Lung (tissue), 11 donors: ENCODE measurements at regions not wholly inside any gene's neighbourhood (a gene's known extent, or its start where the extent isn't known, plus 50 kb on each side); places are given as distances from the start of the nearest gene placed in this dataset.

Experiments
- ATAC-seq: fragments of 200-7000 bp; cut with Tn5 transposase; one replicate; pipeline ENCODE4 v1.9.1; 2020; ENCODE audit warnings: moderate number of reproducible peaks; ENCODE audit not compliant: insufficient read depth, low FRiP score
- DNase-seq, 3 donors: peaks; one replicate each; pipeline ENCODE4 v3.0.0-alpha.2; 2013 to 2017
- H3K27ac ChIP-seq, 2 donors: one replicate each; pipeline ENCODE4 v1.5.1; 2013; ENCODE audit warnings: mild to moderate bottlenecking in 2 of 2, moderate library complexity in 2 of 2, control low read depth in 1 of 2, inconsistent platforms in 1 of 2, low read depth in 1 of 2, low read length in 1 of 2
- H3K27me3 ChIP-seq, 3 donors: one replicate each; pipeline ENCODE4 v1.5.1; 2013; ENCODE audit warnings: low read length in 2 of 3; ENCODE audit not compliant: control insufficient read depth in 3 of 3, insufficient read depth in 3 of 3
- H3K36me3 ChIP-seq, 4 donors: one replicate each; pipeline ENCODE4 v1.5.1; 2013; ENCODE audit warnings: low read length in 4 of 4, mild to moderate bottlenecking in 1 of 4, moderate library complexity in 1 of 4; ENCODE audit not compliant: control insufficient read depth in 4 of 4, insufficient read depth in 4 of 4
- H3K4me1 ChIP-seq, 5 donors: one replicate each; pipeline ENCODE4 v1.5.1; 2013; ENCODE audit warnings: low read length in 5 of 5, mild to moderate bottlenecking in 2 of 5, moderate library complexity in 1 of 5; ENCODE audit not compliant: control insufficient read depth in 5 of 5, insufficient read depth in 5 of 5
- H3K4me3 ChIP-seq: one replicate; pipeline ENCODE4 v1.5.1; 2013; ENCODE audit warnings: mild to moderate bottlenecking, control low read depth, moderate library complexity
- H3K9ac ChIP-seq, 2 donors: one replicate each; pipeline ENCODE4 v1.5.1; 2013; ENCODE audit warnings: low read length in 2 of 2, control low read depth in 1 of 2; ENCODE audit not compliant: insufficient read depth in 1 of 2
- H3K9me3 ChIP-seq, 4 donors: one replicate each; pipeline ENCODE4 v1.5.1; 2013; ENCODE audit warnings: low read length in 3 of 4, mild to moderate bottlenecking in 1 of 4, moderate library complexity in 1 of 4; ENCODE audit not compliant: control insufficient read depth in 4 of 4, insufficient read depth in 3 of 4
- WGBS, 2 donors: extraction: QIAGEN DNeasy Blood & Tissue Kit; methylation state at CpG; one replicate each; pipeline ENCODE4 v1.1.7; 2013; 5-methylcytosine and 5-hydroxymethylcytosine counted together
- TF ChIP-seq, protein P1 (sequence below): IDR thresholded peaks from 2 replicates; pipeline ENCODE4 v1.5.1; 2012; ENCODE audit warnings: mild to moderate bottlenecking; ENCODE audit errors: control extremely low read depth, extremely low read depth
- donor health status: control.
- donor health status: control.
- donor health status: Bipolar disorder and iron deficiency.
- donor health status: healthy.
- donor health status: DM: yes; HTN: yes; CAD: no.

- Histone ChIP-seq H3K9me3 (peaks cover 0 to 6% (median 2%) of the 10 kb centered on the region in 4 donors), H3K9ac (no peak overlapping the region), H3K27me3 (no peaks in the 10 kb centered on the region), H3K36me3 (no peaks in the 10 kb centered on the region), H3K27ac (no peak overlapping the region), H3K4me3 (no peak overlapping the region), H3K4me1 (no peaks in the 10 kb centered on the region)
- TF ChIP-seq, protein P1, sequence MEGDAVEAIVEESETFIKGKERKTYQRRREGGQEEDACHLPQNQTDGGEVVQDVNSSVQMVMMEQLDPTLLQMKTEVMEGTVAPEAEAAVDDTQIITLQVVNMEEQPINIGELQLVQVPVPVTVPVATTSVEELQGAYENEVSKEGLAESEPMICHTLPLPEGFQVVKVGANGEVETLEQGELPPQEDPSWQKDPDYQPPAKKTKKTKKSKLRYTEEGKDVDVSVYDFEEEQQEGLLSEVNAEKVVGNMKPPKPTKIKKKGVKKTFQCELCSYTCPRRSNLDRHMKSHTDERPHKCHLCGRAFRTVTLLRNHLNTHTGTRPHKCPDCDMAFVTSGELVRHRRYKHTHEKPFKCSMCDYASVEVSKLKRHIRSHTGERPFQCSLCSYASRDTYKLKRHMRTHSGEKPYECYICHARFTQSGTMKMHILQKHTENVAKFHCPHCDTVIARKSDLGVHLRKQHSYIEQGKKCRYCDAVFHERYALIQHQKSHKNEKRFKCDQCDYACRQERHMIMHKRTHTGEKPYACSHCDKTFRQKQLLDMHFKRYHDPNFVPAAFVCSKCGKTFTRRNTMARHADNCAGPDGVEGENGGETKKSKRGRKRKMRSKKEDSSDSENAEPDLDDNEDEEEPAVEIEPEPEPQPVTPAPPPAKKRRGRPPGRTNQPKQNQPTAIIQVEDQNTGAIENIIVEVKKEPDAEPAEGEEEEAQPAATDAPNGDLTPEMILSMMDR, result no peak
- DNase-seq, result no peak
- ATAC-seq, result no peak
- WGBS, 2 donors, result 62 to 75% methylated on average over 2 of the region's 2 CpGs
These were observed 612.9 kb upstream of the TLE4 start for GRCh38 chr9:78958892-78959291.

GRCh38 chr9:78962156-78962555 lies 609.6 kb upstream of the TLE4 start:
- H3K27ac ChIP-seq, result no peak overlapping the region
- H3K9ac ChIP-seq, result no peak overlapping the region
- peaks cover 0 to 6% (median 2%) of the 10 kb centered on the region in 4 donors for H3K9me3 ChIP-seq
- TF ChIP-seq, protein P1, result no peak
- DNase-seq, result no peak
- 64 to 76% methylated on average over 2 of the region's 2 CpGs for WGBS, 2 donors
- no peak for ATAC-seq
- H3K36me3 ChIP-seq, result no peaks in the 10 kb centered on the region
- no peaks in the 10 kb centered on the region for H3K4me1 ChIP-seq
- no peak overlapping the region for H3K4me3 ChIP-seq
- H3K27me3 ChIP-seq, result no peaks in the 10 kb centered on the region

- DNase-seq (no peak), ATAC-seq (no peak)
- TF ChIP-seq, protein P1, result no peak
- no peak overlapping the region for H3K9ac ChIP-seq
- H3K27ac ChIP-seq, result no peak overlapping the region
- H3K36me3 ChIP-seq, result no peaks in the 10 kb centered on the region
- H3K27me3 ChIP-seq, result no peaks in the 10 kb centered on the region
- no peaks in the 10 kb centered on the region for H3K4me1 ChIP-seq
- peaks cover 0 to 6% (median 1%) of the 10 kb centered on the region in 4 donors for H3K9me3 ChIP-seq
- H3K4me3 ChIP-seq, result no peak overlapping the region
These were observed 607.9 kb upstream of the TLE4 start for GRCh38 chr9:78963911-78964310.

DNA sequence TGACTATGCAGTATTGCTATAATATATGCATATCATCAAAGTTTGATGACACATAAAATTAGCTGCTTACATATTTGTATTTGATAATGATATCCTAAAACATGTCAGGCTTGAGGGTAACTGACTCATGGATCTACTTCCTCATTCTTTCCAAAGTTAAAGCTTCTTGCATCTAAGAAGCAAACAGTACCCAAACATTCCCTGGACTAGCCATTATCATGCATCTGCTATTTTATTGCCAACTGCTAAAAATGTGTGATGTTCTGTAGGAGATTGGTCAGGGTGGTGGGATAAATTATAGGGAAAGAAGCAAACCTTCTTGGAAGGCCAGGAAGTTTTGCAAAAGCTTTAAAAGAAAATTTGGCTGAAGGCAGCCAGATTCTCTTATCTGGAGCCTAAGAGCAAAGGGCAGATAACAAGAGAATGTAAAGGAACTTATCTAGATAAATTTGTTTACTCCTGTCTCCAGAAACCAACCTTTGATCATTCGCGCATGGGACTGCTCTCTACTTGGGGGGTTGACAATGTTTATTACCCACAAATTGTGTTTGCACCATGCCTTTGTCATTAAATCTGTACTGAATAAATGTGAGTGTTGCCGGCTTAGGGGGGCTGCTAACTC lies 604.1 kb upstream of the TLE4 start:
- WGBS, 2 donors, result 61 to 79% methylated on average over 3 of the region's 3 CpGs
- Histone ChIP-seq H3K27ac (no peak overlapping the region), H3K9me3 (no peaks in the 10 kb centered on the region), H3K4me3 (no peak overlapping the region), H3K36me3 (no peaks in the 10 kb centered on the region), H3K9ac (no peak overlapping the region), H3K4me1 (no peaks in the 10 kb centered on the region), H3K27me3 (no peaks in the 10 kb centered on the region)
- TF ChIP-seq, protein P1, result no peak
- ATAC-seq (no peak), DNase-seq (no peak)
